ENCODE measurements at regions not wholly inside any gene's neighbourhood (a gene's known extent, or its start where the extent isn't known, plus 50 kb on each side); places are given as distances from the start of the nearest gene placed in this dataset.
A peak's percentile ranks its signal among the peaks of the same experiment; 100 is the strongest.

DNA sequence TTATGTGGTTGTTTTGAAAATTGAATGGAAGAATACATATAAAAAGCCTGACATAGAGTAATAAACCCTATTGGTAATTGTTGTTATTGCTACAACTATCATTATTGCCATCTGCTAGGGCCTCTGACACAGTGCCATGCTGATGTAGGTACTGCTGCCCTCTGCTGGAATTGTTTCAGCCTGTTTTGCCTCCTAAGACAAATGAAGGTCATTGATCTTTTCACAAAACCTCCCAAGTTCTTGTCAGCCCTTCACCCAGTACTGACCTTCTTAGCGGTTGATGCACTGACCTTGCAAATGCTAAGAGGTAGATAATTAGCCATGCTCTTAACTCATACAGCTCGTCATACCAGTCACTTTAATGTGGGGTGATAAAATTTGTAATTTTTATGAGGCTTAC, 975.2 kb downstream of the SORCS1 start:
- Histone ChIP-seq H3K27ac (no peak overlapping the region), H3K36me3 (no peaks in the 10 kb centered on the region), H3K4me1 (no peaks in the 10 kb centered on the region), H3K9me3 (no peaks in the 10 kb centered on the region), H3K27me3 (no peaks in the 10 kb centered on the region), H3K4me3 (no peak overlapping the region)
- intact Hi-C loops (cut with DNase I): no loop called here
- WGBS, 2 donors: 10 to 20% methylated on average over 2 of the region's 2 CpGs
- ATAC-seq (peak in 3 of 4 donors; percentile 38 to 72 (median 44)), DNase-seq (peak in 3 of 6 donors; percentile 2 to 33 (median 14)), FAIRE-seq (no peak)
- TF ChIP-seq, protein P1, sequence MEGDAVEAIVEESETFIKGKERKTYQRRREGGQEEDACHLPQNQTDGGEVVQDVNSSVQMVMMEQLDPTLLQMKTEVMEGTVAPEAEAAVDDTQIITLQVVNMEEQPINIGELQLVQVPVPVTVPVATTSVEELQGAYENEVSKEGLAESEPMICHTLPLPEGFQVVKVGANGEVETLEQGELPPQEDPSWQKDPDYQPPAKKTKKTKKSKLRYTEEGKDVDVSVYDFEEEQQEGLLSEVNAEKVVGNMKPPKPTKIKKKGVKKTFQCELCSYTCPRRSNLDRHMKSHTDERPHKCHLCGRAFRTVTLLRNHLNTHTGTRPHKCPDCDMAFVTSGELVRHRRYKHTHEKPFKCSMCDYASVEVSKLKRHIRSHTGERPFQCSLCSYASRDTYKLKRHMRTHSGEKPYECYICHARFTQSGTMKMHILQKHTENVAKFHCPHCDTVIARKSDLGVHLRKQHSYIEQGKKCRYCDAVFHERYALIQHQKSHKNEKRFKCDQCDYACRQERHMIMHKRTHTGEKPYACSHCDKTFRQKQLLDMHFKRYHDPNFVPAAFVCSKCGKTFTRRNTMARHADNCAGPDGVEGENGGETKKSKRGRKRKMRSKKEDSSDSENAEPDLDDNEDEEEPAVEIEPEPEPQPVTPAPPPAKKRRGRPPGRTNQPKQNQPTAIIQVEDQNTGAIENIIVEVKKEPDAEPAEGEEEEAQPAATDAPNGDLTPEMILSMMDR (IDR thresholded peaks at IDR 0.05): peak; percentile 8 to 36 (median 21)

DNA sequence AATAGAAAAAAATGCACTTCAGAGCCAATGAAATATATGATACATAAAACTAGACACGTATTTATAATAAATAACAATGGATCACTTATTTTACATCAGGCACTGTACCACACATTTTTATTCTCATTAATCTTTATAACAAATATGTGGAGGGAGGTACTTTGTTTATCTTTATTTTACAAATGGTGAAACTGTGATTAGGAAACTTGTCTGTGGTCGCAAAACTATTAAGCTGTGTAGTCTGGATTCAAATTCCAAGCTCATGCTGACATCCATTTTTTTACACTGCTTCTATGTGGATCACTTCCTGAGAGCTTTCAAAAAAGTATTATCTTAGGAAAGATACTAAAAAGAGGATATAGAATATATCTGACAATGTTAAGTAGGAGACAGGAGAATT, 978.6 kb downstream of the SORCS1 start:
- no peak for ATAC-seq
- no peak overlapping the region for H3K4me3 ChIP-seq
- no peak for FAIRE-seq

DNA sequence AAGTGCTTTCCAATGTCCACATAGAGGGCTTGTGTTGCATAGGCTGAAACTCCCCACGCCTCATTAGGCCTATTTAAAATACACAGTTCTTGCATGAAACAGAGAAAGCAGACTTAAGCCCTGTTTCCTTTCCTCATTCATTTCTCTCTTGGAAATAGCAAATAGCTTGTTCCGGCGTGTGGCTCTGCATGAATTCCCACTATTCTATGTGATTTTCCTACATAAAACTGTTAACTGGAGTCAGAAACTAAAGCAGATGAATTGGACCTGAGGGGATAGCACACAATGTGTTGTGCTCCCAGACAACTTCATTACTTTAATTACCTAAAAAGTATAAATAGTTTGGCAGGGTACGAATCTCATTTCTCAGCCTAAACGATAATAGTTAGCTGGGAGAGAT, 981.5 kb downstream of the SORCS1 start:
- DNase-seq (no peak), ATAC-seq (no peak), FAIRE-seq (no peak)
- intact Hi-C loops (cut with DNase I): no loop called here
- H3K4me3 ChIP-seq: no peak overlapping the region
- no peaks in the 10 kb centered on the region for H3K9me3 ChIP-seq
- no peaks in the 10 kb centered on the region for H3K36me3 ChIP-seq
- TF ChIP-seq, protein P1 (IDR thresholded peaks at IDR 0.05): no peak
- no peaks in the 10 kb centered on the region for H3K27me3 ChIP-seq
- H3K27ac ChIP-seq: no peak overlapping the region
- no peaks in the 10 kb centered on the region for H3K4me1 ChIP-seq
- WGBS, 2 donors: 75 to 88% methylated on average over 5 of the region's 5 CpGs

More for the DNA sequence above, 978.6 kb downstream of the SORCS1 start:
- H3K27ac ChIP-seq: no peak overlapping the region
- no peak for DNase-seq
- TF ChIP-seq, protein P1 (IDR thresholded peaks at IDR 0.05): no peak
- WGBS, 2 donors: 64% methylated on average over 2 of the region's 2 CpGs
- intact Hi-C loops (cut with DNase I): no loop called here
- no peaks in the 10 kb centered on the region for H3K27me3 ChIP-seq
- no peaks in the 10 kb centered on the region for H3K36me3 ChIP-seq
- H3K9me3 ChIP-seq: no peaks in the 10 kb centered on the region
- no peaks in the 10 kb centered on the region for H3K4me1 ChIP-seq

DNA sequence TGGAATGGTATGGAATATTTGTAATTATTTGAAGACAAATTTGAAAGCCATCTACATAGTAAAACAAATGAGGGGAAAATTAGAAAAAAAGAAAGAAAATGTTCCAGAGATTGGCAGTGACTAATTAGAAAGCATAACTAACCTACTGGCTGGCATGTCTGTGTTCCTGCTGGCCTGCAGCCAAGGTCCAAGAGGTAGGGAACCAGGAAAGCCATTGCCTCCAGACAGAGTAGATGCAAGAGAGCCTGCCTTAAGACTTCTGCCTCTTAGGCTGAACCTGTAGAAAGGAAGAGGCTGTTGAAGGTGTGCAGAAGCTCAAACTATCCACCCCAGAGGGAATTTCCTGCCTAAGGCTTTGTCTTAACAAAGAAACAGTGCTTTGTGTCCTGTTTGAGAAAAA, 982.0 kb downstream of the SORCS1 start:
- H3K27ac ChIP-seq: no peak overlapping the region
- no peak overlapping the region for H3K4me3 ChIP-seq
- H3K27me3 ChIP-seq: no peaks in the 10 kb centered on the region
- no peak for ATAC-seq
- peak in 2 of 6 donors; percentile 22 to 66 for DNase-seq
- no peak for FAIRE-seq
- intact Hi-C loops (cut with DNase I): no loop called here
- H3K4me1 ChIP-seq: no peaks in the 10 kb centered on the region
- H3K36me3 ChIP-seq: no peaks in the 10 kb centered on the region
- TF ChIP-seq, protein P1 (IDR thresholded peaks at IDR 0.05): no peak
- H3K9me3 ChIP-seq: no peaks in the 10 kb centered on the region

DNA sequence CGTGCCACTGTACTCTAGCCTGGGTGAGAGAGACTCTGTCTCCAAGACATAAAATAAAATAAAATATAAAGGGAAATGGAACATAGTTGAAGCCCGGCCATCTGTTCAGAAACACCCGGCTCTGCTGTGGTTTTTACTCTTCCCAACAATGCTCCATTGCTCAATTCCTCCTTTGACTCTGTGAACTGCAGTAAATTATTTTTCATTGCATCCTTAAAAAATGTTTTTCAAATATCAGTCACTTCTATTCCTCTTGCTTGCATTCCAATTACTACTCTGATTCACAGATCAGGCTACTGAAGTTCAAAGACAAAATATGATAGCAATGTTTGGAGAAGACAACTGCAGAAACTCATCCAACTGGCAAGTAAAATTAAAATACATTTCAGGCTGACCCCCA, 983.0 kb downstream of the SORCS1 start:
- whole genome bisulfite sequencing, 2 donors: 74 to 81% methylated on average over 3 of the region's 3 CpGs
- TF ChIP-seq, protein P1 (IDR thresholded peaks at IDR 0.05): no peak
- no peak for FAIRE-seq
- DNase-seq: no peak
- H3K9me3 ChIP-seq: no peaks in the 10 kb centered on the region
- H3K36me3 ChIP-seq: no peaks in the 10 kb centered on the region
- no peaks in the 10 kb centered on the region for H3K4me1 ChIP-seq
- peak in 1 of 4 donors; percentile 20 for ATAC-seq
- intact Hi-C loops (cut with DNase I): no loop called here
- no peak overlapping the region for H3K27ac ChIP-seq
- H3K27me3 ChIP-seq: no peaks in the 10 kb centered on the region
- no peak overlapping the region for H3K4me3 ChIP-seq
